NCI-H1092 (cell line): ENCODE measurements at regions not wholly inside any gene's neighbourhood (a gene's known extent, or its start where the extent isn't known, plus 50 kb on each side); places are given as distances from the start of the nearest gene placed in this dataset.

Experiments used
- DNase-seq: peaks from one replicate; lab custom pipeline; 2025; lab: John Stamatoyannopoulos, UW

- DNase-seq: no peak
Observed at GRCh38 chr1:209428241-209428921, 155.1 kb upstream of the CAMK1G start.

GRCh38 chr1:209429611-209430010 lies 153.9 kb upstream of the CAMK1G start:
- DNase-seq: no peak

GRCh38 chr1:209430107-209430506 lies 153.4 kb upstream of the CAMK1G start:
- no peak for DNase-seq

- no peak for DNase-seq
Observed at GRCh38 chr1:209430821-209431259, 152.7 kb upstream of the CAMK1G start.

GRCh38 chr1:209431402-209431801 lies 152.1 kb upstream of the CAMK1G start:
- DNase-seq: no peak

GRCh38 chr1:209431813-209432442 lies 151.6 kb upstream of the CAMK1G start:
- no peak for DNase-seq

GRCh38 chr1:209432443-209432825 lies 151.1 kb upstream of the CAMK1G start:
- no peak for DNase-seq

GRCh38 chr1:209433649-209434031 lies 149.9 kb upstream of the CAMK1G start:
- no peak for DNase-seq

- DNase-seq: no peak
Observed at GRCh38 chr1:209434066-209434465, 149.4 kb upstream of the CAMK1G start.

- DNase-seq: no peak
Observed at GRCh38 chr1:209434631-209435217, 148.8 kb upstream of the CAMK1G start.

- peak; percentile 66 for DNase-seq
Observed at GRCh38 chr1:209435654-209436566, 147.6 kb upstream of the CAMK1G start.

GRCh38 chr1:209439828-209440227 lies 143.7 kb upstream of the CAMK1G start:
- DNase-seq: no peak

- DNase-seq: no peak
Observed at GRCh38 chr1:209443361-209443931, 140.1 kb upstream of the CAMK1G start.

- DNase-seq: no peak
Observed at GRCh38 chr1:209443975-209444651, 139.4 kb upstream of the CAMK1G start.

GRCh38 chr1:209444961-209445360 lies 138.6 kb upstream of the CAMK1G start:
- DNase-seq: no peak

GRCh38 chr1:209445576-209445975 lies 137.9 kb upstream of the CAMK1G start:
- DNase-seq: no peak

GRCh38 chr1:209446356-209446755 lies 137.2 kb upstream of the CAMK1G start:
- no peak for DNase-seq

GRCh38 chr1:209454340-209454994 lies 129.0 kb upstream of the CAMK1G start:
- no peak for DNase-seq

- no peak for DNase-seq
Observed at GRCh38 chr1:209455145-209455544, 128.4 kb upstream of the CAMK1G start.

- DNase-seq: no peak
Observed at GRCh38 chr1:209455661-209456358, 127.7 kb upstream of the CAMK1G start.
